Loucy (cell line): ENCODE measurements at regions not wholly inside any gene's neighbourhood (a gene's known extent, or its start where the extent isn't known, plus 50 kb on each side); places are given as distances from the start of the nearest gene placed in this dataset.

ENCODE experiments used
- CTCF ChIP-seq: fragments of 200-600 bp; sonication (generic); conservative IDR thresholded peaks from 2 replicates; pipeline ENCODE4 v1.5.1; 2014; ENCODE audit warnings: mild to moderate bottlenecking, antibody characterized with exemption, low read length
- EZH2phosphoT487 ChIP-seq: fragments of 200-600 bp; IDR thresholded peaks from 2 replicates; pipeline ENCODE4 v1.6.1; 2018; ENCODE audit warnings: antibody characterized with exemption, mild to moderate bottlenecking, moderate library complexity, borderline replicate concordance

DNA sequence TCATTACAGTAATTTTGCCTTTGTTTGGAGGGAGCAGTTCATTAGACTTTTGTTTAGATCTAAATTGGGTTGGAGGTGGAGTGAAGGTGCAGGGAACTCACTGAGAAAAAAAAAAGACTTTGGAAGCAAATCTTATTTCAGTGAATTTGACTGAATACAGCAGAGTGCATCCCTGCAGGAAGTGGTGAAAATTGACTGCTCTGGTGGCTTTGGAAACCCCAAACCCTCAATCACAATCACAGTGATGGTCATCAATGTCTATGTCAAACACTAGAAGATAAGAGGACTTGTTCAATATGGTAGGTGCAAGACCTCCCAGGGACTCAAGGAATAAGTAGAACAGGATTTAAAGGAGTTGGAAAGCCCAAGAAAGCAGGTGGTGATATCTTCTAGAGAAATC lies 76.0 kb upstream of the RASA1 start:
- TF ChIP-seq EZH2phosphoT487: no peak
- TF ChIP-seq CTCF: no peak
